ENCODE measurements at regions not wholly inside any gene's neighbourhood (a gene's known extent, or its start where the extent isn't known, plus 50 kb on each side); places are given as distances from the start of the nearest gene placed in this dataset.
A peak's percentile ranks its signal among the peaks of the same experiment; 100 is the strongest.

DNA sequence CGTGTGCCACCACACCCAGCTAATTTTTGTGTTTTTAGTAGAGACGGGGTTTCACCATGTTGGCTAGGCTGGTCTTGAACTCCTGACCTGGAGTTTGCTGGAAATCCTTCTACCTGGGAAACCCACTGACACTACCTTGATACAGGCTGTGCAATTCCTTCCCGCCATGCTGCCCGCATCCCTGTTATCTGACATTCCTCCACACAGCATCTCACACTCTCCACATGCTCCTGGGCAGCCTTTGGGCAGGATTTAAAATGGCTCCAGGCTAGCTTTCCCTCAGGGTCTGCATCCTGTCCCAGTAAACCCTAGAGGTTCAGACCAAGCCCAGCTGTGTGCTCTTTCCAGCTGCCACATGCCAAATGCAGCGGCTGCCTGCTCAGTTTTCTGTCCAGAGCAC lies 319.5 kb upstream of the CXCR4 start:
- DNase-seq (ENCODE audit: low spot score, unreplicated experiment), result no peak
- no peak overlapping the region for H3K27ac Mint-ChIP-seq

DNA sequence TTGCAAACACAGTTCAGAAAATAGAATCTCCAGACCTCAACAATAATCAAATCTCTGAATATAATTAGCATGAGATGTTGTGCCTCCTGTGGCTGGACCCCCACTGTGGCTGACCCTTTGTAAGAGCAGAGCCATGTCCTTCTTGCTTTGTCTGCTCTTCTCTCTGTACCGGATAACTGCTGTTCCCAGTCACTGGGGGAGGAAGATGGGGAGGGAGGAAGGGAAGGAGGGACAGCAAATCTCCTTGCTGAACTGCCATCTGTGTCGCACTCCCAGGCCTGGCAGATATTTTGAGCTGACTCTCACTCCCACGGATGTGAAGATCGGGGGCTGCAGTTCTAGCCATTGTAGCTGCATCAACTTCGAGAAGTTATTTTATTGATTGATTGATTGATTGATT lies 319.0 kb upstream of the CXCR4 start:
- TF ChIP-seq, protein P1, sequence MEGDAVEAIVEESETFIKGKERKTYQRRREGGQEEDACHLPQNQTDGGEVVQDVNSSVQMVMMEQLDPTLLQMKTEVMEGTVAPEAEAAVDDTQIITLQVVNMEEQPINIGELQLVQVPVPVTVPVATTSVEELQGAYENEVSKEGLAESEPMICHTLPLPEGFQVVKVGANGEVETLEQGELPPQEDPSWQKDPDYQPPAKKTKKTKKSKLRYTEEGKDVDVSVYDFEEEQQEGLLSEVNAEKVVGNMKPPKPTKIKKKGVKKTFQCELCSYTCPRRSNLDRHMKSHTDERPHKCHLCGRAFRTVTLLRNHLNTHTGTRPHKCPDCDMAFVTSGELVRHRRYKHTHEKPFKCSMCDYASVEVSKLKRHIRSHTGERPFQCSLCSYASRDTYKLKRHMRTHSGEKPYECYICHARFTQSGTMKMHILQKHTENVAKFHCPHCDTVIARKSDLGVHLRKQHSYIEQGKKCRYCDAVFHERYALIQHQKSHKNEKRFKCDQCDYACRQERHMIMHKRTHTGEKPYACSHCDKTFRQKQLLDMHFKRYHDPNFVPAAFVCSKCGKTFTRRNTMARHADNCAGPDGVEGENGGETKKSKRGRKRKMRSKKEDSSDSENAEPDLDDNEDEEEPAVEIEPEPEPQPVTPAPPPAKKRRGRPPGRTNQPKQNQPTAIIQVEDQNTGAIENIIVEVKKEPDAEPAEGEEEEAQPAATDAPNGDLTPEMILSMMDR (IDR thresholded peaks at IDR 0.05; ENCODE audit: unreplicated experiment), result no peak
- no peaks in the 10 kb centered on the region for H3K36me3 Mint-ChIP-seq (ENCODE audit: insufficient read depth)
- H3K27ac Mint-ChIP-seq, result no peak overlapping the region
- H3K27me3 Mint-ChIP-seq, result peaks cover 9% of the 10 kb centered on the region
- no peaks in the 10 kb centered on the region for H3K4me1 Mint-ChIP-seq (ENCODE audit: low read depth)
- no peak for DNase-seq (ENCODE audit: low spot score, unreplicated experiment)
- H3K4me3 Mint-ChIP-seq (ENCODE audit: low read depth), result no peak overlapping the region
- H3K9me3 Mint-ChIP-seq (ENCODE audit: low read depth), result no peaks in the 10 kb centered on the region

More for the DNA sequence above, 319.5 kb upstream of the CXCR4 start:
- Mint-ChIP-seq H3K27me3 (peaks cover 11% of the 10 kb centered on the region), H3K4me1 (ENCODE audit: low read depth) (no peaks in the 10 kb centered on the region), H3K36me3 (ENCODE audit: insufficient read depth) (no peaks in the 10 kb centered on the region), H3K9me3 (ENCODE audit: low read depth) (no peaks in the 10 kb centered on the region), H3K4me3 (ENCODE audit: low read depth) (no peak overlapping the region)
- TF ChIP-seq, protein P1 (IDR thresholded peaks at IDR 0.05; ENCODE audit: unreplicated experiment), result no peak

DNA sequence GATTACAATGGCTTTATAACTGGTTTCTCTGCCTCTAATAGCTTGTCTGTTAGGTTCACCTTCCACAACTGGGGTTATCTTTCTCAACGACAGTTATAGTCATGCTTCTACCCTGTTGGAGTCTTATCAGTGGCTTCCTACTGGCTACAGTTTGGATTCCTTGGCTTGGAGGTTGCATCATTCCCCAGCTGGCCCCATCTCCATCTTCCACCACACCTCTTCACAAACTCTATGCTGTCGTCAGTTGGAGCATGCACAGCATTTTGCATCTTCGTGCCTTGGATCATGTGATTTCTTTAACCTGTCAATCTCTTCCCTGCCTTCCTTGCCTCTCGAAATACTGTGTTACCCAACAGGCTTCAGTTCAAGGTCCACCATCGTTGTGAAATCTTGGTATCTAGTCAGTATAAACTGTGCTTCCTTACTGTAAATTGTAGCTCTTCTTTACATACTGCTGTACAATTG lies 316.3 kb upstream of the CXCR4 start:
- DNase-seq (ENCODE audit: low spot score, unreplicated experiment), result no peak
- Mint-ChIP-seq H3K9me3 (ENCODE audit: low read depth) (peaks cover 6% of the 10 kb centered on the region), H3K27me3 (peaks cover 2% of the 10 kb centered on the region), H3K4me3 (ENCODE audit: low read depth) (no peak overlapping the region), H3K27ac (no peak overlapping the region), H3K4me1 (ENCODE audit: low read depth) (no peaks in the 10 kb centered on the region), H3K36me3 (ENCODE audit: insufficient read depth) (no peaks in the 10 kb centered on the region)
- TF ChIP-seq, protein P1 (IDR thresholded peaks at IDR 0.05; ENCODE audit: unreplicated experiment), result no peak

DNA sequence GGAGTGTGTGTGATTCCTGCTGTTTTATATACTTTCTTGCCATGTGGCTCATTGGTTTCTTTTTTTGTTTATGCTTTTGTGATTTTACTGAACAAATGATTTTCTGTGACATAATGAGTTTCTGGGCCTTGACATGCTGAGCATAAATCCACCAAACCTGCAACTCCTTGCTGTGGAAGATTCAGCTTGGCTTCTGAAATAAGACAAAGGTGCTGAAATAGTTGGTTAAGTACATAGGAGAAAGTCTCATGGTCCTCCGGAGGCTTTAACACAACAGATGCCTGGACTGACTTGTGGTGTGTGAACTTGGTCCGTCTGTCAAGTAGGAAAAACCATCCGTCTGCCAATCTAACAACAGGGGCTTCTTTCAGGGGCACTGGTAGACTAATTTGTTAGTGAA lies 315.3 kb upstream of the CXCR4 start:
- peaks cover 6% of the 10 kb centered on the region for H3K9me3 Mint-ChIP-seq (ENCODE audit: low read depth)
- no peaks in the 10 kb centered on the region for H3K4me1 Mint-ChIP-seq (ENCODE audit: low read depth)
- no peak overlapping the region for H3K27ac Mint-ChIP-seq
- no peak for DNase-seq (ENCODE audit: low spot score, unreplicated experiment)
- TF ChIP-seq, protein P1 (IDR thresholded peaks at IDR 0.05; ENCODE audit: unreplicated experiment), result no peak
- peaks cover 2% of the 10 kb centered on the region for H3K27me3 Mint-ChIP-seq
- H3K4me3 Mint-ChIP-seq (ENCODE audit: low read depth), result no peak overlapping the region
- no peaks in the 10 kb centered on the region for H3K36me3 Mint-ChIP-seq (ENCODE audit: insufficient read depth)

DNA sequence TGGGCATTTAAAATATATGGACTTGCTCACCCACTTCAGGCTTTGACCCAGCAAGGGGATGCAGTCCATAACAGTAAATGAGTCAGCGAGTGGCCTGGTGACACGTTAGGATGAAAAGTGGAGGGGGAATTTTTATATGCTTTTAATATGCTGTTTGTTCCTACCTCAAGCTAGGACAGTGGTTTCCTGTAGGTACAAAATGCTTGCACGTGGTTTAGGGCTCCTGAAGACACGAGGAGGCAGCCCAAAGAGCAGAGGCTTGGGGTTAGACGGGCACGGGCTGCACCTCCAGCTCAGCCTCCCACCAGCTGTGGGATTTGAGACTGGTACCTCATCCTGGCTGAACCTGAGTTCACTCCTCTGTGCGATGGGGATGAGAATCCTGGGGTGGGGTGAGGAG lies 306.2 kb upstream of the CXCR4 start:
- H3K27me3 Mint-ChIP-seq, result peaks cover 60% of the 10 kb centered on the region
- H3K27ac Mint-ChIP-seq, result no peak overlapping the region
- no peak for DNase-seq (ENCODE audit: low spot score, unreplicated experiment)
- H3K36me3 Mint-ChIP-seq (ENCODE audit: insufficient read depth), result no peaks in the 10 kb centered on the region
- H3K9me3 Mint-ChIP-seq (ENCODE audit: low read depth), result no peaks in the 10 kb centered on the region
- peaks cover 5% of the 10 kb centered on the region for H3K4me1 Mint-ChIP-seq (ENCODE audit: low read depth)
- TF ChIP-seq, protein P1 (IDR thresholded peaks at IDR 0.05; ENCODE audit: unreplicated experiment), result no peak
- peak overlapping the region; percentile 74 for H3K4me3 Mint-ChIP-seq (ENCODE audit: low read depth)
